DND-41 (cell line): ENCODE measurements at regions not wholly inside any gene's neighbourhood (a gene's known extent, or its start where the extent isn't known, plus 50 kb on each side); places are given as distances from the start of the nearest gene placed in this dataset.
A peak's percentile ranks its signal among the peaks of the same experiment; 100 is the strongest.

Source experiments
- EZH2 ChIP-seq: IDR thresholded peaks from 3 replicates; pipeline ENCODE4 v1.6.1; 2012; ENCODE audit warnings: borderline replicate concordance, low read depth, mild to moderate bottlenecking, moderate library complexity, low read length, inconsistent platforms; ENCODE audit not compliant: severe bottlenecking
- TF ChIP-seq, protein P1 (sequence below): IDR thresholded peaks from 2 replicates; pipeline ENCODE4 v1.5.1; 2012; ENCODE audit warnings: borderline replicate concordance, low read length, moderate library complexity, mild to moderate bottlenecking; ENCODE audit not compliant: poor library complexity, severe bottlenecking; ENCODE audit errors: extremely low read depth

DNA sequence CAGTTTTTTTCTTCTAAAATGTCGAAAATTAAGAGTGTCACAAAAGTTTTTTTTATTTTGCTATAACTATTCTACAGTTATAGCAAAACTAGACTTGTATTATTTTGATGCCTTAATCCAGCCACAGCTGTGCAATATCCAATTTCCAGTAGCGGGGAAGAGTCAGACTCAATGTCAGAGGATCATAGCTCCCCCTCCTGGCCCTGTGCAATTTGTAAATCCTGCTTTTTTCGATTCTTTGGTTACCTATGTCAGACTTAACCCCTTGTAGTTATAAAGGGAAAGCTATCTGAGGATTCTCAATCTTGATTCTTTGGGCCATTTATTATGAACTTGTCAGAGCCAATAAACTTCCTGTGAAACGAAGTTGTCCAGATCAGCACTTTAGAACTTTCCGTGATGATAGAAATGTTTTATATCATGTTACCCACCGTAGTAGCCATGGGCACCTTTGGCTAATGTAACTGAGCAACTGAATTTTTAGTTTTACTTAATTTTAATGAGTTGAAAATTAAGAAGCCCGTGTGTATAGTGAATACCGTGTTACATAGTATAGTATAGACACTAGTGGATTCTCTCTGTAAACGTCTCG lies 87.7 kb upstream of the PRKCQ start:
- TF ChIP-seq, protein P1, sequence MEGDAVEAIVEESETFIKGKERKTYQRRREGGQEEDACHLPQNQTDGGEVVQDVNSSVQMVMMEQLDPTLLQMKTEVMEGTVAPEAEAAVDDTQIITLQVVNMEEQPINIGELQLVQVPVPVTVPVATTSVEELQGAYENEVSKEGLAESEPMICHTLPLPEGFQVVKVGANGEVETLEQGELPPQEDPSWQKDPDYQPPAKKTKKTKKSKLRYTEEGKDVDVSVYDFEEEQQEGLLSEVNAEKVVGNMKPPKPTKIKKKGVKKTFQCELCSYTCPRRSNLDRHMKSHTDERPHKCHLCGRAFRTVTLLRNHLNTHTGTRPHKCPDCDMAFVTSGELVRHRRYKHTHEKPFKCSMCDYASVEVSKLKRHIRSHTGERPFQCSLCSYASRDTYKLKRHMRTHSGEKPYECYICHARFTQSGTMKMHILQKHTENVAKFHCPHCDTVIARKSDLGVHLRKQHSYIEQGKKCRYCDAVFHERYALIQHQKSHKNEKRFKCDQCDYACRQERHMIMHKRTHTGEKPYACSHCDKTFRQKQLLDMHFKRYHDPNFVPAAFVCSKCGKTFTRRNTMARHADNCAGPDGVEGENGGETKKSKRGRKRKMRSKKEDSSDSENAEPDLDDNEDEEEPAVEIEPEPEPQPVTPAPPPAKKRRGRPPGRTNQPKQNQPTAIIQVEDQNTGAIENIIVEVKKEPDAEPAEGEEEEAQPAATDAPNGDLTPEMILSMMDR, result peak; percentile 84
- no peak for TF ChIP-seq EZH2
